ENCODE measurements at regions not wholly inside any gene's neighbourhood (a gene's known extent, or its start where the extent isn't known, plus 50 kb on each side); places are given as distances from the start of the nearest gene placed in this dataset.
"Not testable (repeated sequence)": the region's sequence is repeated elsewhere in the genome, so short reads cannot be mapped to it uniquely, and the experiment has no call there.

GRCh38 chr4:146124023-146124680 is 51.4 kb upstream of the LSM6 start:
- no peak for DNase-seq (ENCODE audit: low read depth)

GRCh38 chr4:146123231-146123630 is 52.3 kb upstream of the LSM6 start:
- no peak for DNase-seq (ENCODE audit: low read depth)

- DNase-seq (ENCODE audit: low read depth) = no peak
Measured at GRCh38 chr4:146122398-146122797, 53.1 kb upstream of the LSM6 start.

GRCh38 chr4:146121757-146122156 is 53.8 kb upstream of the LSM6 start:
- no peak for DNase-seq (ENCODE audit: low read depth)

- no peak for DNase-seq (ENCODE audit: low read depth)
Measured at GRCh38 chr4:146119845-146120404, 55.6 kb upstream of the LSM6 start.

GRCh38 chr4:146114066-146114465 is 61.5 kb upstream of the LSM6 start:
- DNase-seq (ENCODE audit: low read depth) = no peak

GRCh38 chr4:146113171-146113570 is 62.3 kb upstream of the LSM6 start:
- no peak for DNase-seq (ENCODE audit: low read depth)

- DNase-seq (ENCODE audit: low read depth) = no peak
Measured at GRCh38 chr4:146112389-146112788, 63.1 kb upstream of the LSM6 start.

GRCh38 chr4:146110871-146111485 is 64.5 kb upstream of the LSM6 start:
- DNase-seq (ENCODE audit: low read depth) = no peak

GRCh38 chr4:146108756-146109155 is 66.8 kb upstream of the LSM6 start:
- no peak for DNase-seq (ENCODE audit: low read depth)

GRCh38 chr4:146107587-146108240 is 67.8 kb upstream of the LSM6 start:
- DNase-seq (ENCODE audit: low read depth) = no peak

- DNase-seq (ENCODE audit: low read depth) = no peak
Measured at GRCh38 chr4:146105464-146105863, 70.1 kb upstream of the LSM6 start.

- no peak for DNase-seq (ENCODE audit: low read depth)
Measured at GRCh38 chr4:146104541-146104940, 71.0 kb upstream of the LSM6 start.

- not testable (repeated sequence) for DNase-seq (ENCODE audit: low read depth)
Measured at GRCh38 chr4:146104052-146104451, 71.5 kb upstream of the LSM6 start.

- DNase-seq (ENCODE audit: low read depth) = no peak
Measured at GRCh38 chr4:146099585-146099984, 75.9 kb upstream of the LSM6 start.

- no peak for DNase-seq (ENCODE audit: low read depth)
Measured at GRCh38 chr4:146098978-146099377, 76.5 kb upstream of the LSM6 start.

GRCh38 chr4:146098397-146098796 is 77.1 kb upstream of the LSM6 start:
- no peak for DNase-seq (ENCODE audit: low read depth)

GRCh38 chr4:146096371-146096770 is 79.1 kb upstream of the LSM6 start:
- DNase-seq (ENCODE audit: low read depth) = peak; percentile 4

- no peak for DNase-seq (ENCODE audit: low read depth)
Measured at GRCh38 chr4:146095860-146096259, 79.7 kb upstream of the LSM6 start.

- peak; percentile 57 for DNase-seq (ENCODE audit: low read depth)
Measured at GRCh38 chr4:146095091-146095690, 80.3 kb upstream of the LSM6 start.

GRCh38 chr4:146088690-146089089 is 86.8 kb upstream of the LSM6 start:
- no peak for DNase-seq (ENCODE audit: low read depth)

GRCh38 chr4:146087856-146088255 is 87.7 kb upstream of the LSM6 start:
- no peak for DNase-seq (ENCODE audit: low read depth)

GRCh38 chr4:146076081-146076480 is 99.4 kb upstream of the LSM6 start:
- DNase-seq (ENCODE audit: low read depth) = no peak
